HS-5 (cell line): ENCODE measurements at regions not wholly inside any gene's neighbourhood (a gene's known extent, or its start where the extent isn't known, plus 50 kb on each side); places are given as distances from the start of the nearest gene placed in this dataset.

Experiments
- DNase-seq: peaks from one replicate; pipeline ENCODE4 v3.0.0-alpha.2; 2012; ENCODE audit warnings: low read depth

GRCh38 chr1:177571076-177571475 is 398.8 kb downstream of the SEC16B start:
- DNase-seq: no peak

- no peak for DNase-seq
Measured at GRCh38 chr1:177569476-177569875, 398.7 kb downstream of the BRINP2 start.

GRCh38 chr1:177568622-177569021 is 397.9 kb downstream of the BRINP2 start:
- DNase-seq: no peak

- DNase-seq: no peak
Measured at GRCh38 chr1:177567393-177567792, 396.6 kb downstream of the BRINP2 start.

- DNase-seq: no peak
Measured at GRCh38 chr1:177566495-177566894, 395.7 kb downstream of the BRINP2 start.

GRCh38 chr1:177561436-177561835 is 390.7 kb downstream of the BRINP2 start:
- no peak for DNase-seq

- DNase-seq: no peak
Measured at GRCh38 chr1:177558372-177558771, 387.6 kb downstream of the BRINP2 start.

GRCh38 chr1:177556163-177556562 is 385.4 kb downstream of the BRINP2 start:
- DNase-seq: no peak

- no peak for DNase-seq
Measured at GRCh38 chr1:177547200-177547599, 376.4 kb downstream of the BRINP2 start.

- no peak for DNase-seq
Measured at GRCh38 chr1:177546346-177546745, 375.6 kb downstream of the BRINP2 start.

- no peak for DNase-seq
Measured at GRCh38 chr1:177526201-177526600, 355.4 kb downstream of the BRINP2 start.

GRCh38 chr1:177525176-177525575 is 354.4 kb downstream of the BRINP2 start:
- no peak for DNase-seq

- DNase-seq: peak; percentile 43
Measured at GRCh38 chr1:177517546-177517945, 346.8 kb downstream of the BRINP2 start.

- DNase-seq: no peak
Measured at GRCh38 chr1:177514207-177514606, 343.4 kb downstream of the BRINP2 start.

GRCh38 chr1:177511036-177511435 is 340.3 kb downstream of the BRINP2 start:
- DNase-seq: no peak

- DNase-seq: peak; percentile 65
Measured at GRCh38 chr1:177505905-177506590, 335.3 kb downstream of the BRINP2 start.

GRCh38 chr1:177495878-177496277 is 325.1 kb downstream of the BRINP2 start:
- no peak for DNase-seq

GRCh38 chr1:177490786-177491185 is 320.0 kb downstream of the BRINP2 start:
- no peak for DNase-seq

GRCh38 chr1:177490036-177490639 is 319.4 kb downstream of the BRINP2 start:
- DNase-seq: no peak

GRCh38 chr1:177488722-177489121 is 318.0 kb downstream of the BRINP2 start:
- no peak for DNase-seq

GRCh38 chr1:177487481-177487880 is 316.7 kb downstream of the BRINP2 start:
- DNase-seq: no peak

- DNase-seq: no peak
Measured at GRCh38 chr1:177480741-177481305, 310.1 kb downstream of the BRINP2 start.

- DNase-seq: no peak
Measured at GRCh38 chr1:177479600-177479999, 308.8 kb downstream of the BRINP2 start.

GRCh38 chr1:177476676-177477075 is 305.9 kb downstream of the BRINP2 start:
- DNase-seq: no peak
